GM19240 (cell line): ENCODE measurements at regions not wholly inside any gene's neighbourhood (a gene's known extent, or its start where the extent isn't known, plus 50 kb on each side); places are given as distances from the start of the nearest gene placed in this dataset.
"Not testable (repeated sequence)": the region's sequence is repeated elsewhere in the genome, so short reads cannot be mapped to it uniquely, and the experiment has no call there.

Experiments used
- DNase-seq: peaks from one replicate; pipeline ENCODE4 v3.0.0; 2011; ENCODE audit warnings: low spot score; ENCODE audit not compliant: insufficient read length

DNA sequence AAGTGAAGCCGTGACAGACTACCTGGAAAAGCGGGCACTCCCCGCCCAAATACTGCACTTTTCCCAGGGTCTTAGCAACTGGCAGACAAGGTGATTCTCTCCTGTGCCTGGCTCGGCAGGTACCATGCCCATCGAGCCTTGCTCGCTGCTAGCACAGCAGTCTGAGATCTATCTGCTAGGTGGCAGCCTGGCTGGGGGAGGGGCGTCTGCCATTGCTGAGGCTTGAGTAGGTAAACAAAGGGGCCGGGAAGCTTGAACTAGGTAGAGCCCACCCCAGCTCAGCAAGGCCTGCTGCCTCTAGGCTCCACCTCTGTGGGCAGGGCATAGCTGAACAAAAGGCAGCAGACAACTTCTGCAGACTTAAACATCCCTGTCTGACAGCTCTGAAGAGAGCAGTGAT lies 406.3 kb downstream of the NDFIP2 start:
- not testable (repeated sequence) for DNase-seq

DNA sequence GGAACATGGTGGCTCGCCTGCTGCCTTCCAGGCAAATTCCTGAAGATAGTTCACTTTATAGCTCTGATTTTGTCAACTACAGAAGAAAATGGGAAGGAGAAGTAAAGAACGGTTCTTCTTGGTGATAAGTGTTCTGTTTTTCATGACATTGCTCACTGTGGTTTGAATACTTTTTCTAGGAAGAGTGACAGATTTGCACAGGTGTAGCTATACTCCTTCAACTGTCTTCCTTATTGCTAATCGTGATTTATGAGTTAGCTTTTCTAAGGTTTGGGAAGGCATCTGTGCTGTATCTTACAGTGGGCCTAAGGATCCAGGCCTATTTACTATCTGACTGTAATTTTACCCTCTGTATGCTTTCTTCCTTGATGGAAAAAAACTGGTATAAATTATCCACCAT lies 405.6 kb downstream of the NDFIP2 start:
- DNase-seq: no peak

DNA sequence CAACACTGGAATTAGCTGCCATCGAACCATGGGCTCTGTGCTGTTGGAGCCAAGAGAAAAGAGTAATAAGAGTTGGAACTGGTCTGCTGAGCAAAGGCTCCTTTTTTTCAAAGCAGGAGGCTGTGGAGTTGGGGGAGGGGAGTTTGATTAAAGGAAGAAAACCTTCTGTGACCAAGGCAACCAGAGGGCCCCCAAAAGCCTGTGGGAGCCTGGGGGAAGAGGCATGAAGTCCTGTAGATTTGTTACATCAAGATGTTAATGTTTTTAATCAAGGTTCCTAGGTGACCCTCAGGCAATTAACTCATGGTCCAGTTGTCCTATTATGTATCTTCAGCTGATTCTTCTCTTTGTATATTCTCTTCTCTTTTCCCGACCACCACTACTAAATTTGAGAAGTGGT lies 403.9 kb downstream of the NDFIP2 start:
- no peak for DNase-seq

GRCh38 chr13:79883216-79883615 lies 402.3 kb downstream of the NDFIP2 start:
- no peak for DNase-seq

DNA sequence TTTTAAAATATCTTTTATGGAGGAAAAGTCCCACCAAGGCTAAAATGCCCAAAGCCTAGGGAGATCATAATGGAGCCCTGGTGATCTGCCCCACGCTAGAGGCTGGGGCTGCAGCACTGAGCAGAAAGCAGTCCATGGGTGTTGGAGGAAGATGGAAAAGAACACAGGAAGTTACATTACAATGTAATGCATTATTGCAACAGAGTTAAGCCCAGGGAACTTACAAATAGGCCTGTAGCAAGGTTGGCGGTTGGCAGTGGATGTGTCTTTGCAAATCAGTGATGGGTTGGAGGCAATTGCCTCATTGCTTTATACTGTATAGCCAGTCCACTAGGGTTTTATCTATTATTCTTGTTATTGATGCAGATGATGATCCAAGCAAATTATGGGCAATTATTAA lies 399.9 kb downstream of the NDFIP2 start:
- no peak for DNase-seq

- DNase-seq: no peak
These were observed 393.7 kb downstream of the NDFIP2 start for GRCh38 chr13:79874396-79875360.

- no peak for DNase-seq
These were observed 390.6 kb downstream of the NDFIP2 start for GRCh38 chr13:79871594-79871993.

- no peak for DNase-seq
These were observed 389.8 kb downstream of the NDFIP2 start for GRCh38 chr13:79870766-79871165.

DNA sequence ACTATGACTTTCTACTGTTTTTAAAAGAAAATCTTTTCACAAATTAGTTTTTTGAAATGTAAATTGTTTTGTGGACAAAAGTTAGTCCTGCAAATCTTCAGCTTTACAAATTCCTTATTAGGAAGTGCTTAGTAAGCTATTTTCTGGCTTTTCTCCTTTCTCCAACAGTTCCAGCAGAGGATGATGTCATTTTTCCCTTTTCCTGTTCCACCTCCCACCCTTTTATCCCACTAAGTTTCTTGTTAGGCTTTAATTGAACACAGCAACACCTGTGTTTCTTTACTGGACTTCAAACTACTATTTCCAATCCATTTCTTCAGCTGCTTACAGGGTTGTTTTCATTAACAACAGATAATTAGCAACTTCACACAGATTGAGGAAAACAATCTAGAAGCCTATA lies 389.2 kb downstream of the NDFIP2 start:
- no peak for DNase-seq

DNA sequence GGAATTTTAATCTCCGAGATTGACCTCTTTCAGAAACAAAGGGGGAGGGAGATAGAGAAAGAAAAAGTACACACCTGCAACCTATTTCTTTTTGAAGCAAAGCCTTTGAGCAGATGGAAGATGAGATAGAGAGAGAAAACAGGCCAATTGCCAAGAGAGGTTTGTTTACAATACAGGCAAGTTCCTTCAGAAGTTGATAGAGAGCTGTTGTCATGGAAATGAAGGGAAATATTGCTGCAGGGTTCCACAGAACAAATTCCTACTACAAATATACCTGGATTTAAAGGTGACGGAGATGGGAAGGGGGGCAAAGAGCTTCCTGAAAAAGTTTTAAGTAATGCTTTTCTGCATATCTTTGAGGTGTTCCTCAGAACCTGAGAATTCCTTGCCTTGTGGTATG lies 388.4 kb downstream of the NDFIP2 start:
- DNase-seq: no peak

DNA sequence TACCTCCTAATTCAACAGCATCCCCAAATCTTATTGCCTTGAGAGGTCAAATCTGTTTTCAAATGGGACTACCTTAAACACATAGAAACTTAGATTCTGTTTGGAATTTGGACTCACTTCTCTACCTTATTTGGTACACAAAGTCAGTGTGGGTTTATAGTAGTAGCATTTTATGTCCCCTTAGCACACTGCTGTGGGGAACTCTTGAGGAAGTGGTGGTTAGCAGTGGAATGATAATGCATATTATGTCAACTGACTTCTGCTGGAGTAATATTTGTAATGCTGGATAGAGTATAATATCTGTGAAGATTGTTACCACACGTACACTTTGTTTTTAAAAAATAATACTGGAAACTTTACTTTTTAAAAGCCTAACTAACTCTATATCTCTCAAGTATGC lies 386.3 kb downstream of the NDFIP2 start:
- DNase-seq: no peak

GRCh38 chr13:79866436-79866835 lies 385.5 kb downstream of the NDFIP2 start:
- no peak for DNase-seq

DNA sequence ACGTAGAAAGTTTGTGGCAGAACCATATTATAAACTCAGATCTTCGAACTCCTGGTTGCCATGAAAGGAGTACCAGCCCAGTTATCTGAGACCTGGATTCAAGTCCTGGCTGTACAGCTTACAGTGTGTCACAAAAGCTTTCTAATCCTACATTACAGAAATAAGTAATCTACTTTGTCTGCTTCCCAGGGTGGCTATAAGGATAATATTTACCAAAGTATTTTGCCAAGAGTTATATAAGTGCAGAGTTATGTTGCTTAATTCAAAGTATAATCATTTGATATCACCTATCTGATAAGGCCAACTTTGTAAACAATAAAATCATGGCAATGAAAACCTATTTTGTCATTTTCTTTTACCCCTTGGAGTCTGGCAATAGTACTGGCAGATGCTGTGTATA lies 381.6 kb downstream of the NDFIP2 start:
- DNase-seq: no peak

DNA sequence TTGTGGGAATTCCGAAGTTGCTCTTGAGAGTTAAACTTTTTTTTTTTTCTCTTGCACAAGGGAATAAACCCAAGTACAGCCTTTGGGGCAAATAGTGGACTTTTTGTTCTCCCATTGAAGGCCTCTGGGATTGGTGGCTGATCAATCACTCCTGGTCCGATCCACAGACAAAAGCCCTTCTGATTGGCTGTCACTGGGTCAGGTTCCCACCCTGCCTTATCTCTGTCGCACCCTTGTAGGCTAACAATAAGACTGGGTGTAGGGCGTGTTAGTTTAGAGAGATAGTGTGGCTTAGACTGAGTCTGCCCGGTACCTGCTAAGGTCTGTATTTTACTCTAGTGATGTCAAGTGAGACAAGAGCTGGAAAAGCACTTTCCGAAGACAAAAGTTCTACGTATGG lies 380.8 kb downstream of the NDFIP2 start:
- DNase-seq: no peak

GRCh38 chr13:79860791-79861190 lies 379.8 kb downstream of the NDFIP2 start:
- DNase-seq: no peak

DNA sequence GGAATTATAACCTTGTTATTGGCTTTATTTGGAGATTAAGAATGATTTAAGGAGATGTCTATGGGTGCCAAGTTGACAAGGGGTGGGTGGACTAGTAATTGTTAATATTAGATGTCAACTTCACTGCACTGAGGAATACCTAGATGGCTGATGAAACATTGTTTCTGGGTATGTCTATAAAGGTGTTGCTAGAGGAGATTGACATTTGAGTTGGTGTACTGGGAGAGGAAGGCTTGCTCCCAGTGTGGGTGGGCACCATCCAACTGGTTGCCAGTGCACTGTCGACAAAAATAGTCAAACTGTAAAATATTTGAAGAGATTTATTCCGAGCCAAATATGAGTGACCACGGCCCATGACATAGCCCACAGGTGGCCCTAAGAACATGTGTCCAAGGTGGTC lies 378.8 kb downstream of the NDFIP2 start:
- DNase-seq: no peak

DNA sequence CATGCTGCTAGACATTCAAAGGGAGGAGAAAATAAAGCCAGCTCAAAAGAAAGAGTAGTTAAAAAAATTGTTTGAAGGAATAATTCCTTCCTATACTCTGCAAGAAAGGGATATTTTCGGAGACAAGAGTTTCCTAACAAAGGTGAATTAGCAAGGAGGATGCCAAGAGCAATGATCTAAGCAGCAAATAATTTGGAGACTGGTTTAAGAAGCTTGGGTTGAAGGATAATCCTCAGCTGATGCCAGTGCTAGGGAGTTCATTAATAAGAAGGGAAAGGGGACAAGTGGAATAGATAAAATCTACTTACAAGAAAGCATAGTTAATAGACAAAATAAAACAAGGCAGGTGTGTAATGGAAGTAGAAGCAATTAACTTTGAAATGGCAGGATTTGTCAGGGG lies 372.3 kb downstream of the NDFIP2 start:
- DNase-seq: no peak

GRCh38 chr13:79851318-79851717 lies 370.4 kb downstream of the NDFIP2 start:
- DNase-seq: no peak

GRCh38 chr13:79847882-79848592 lies 367.1 kb downstream of the NDFIP2 start:
- no peak for DNase-seq

GRCh38 chr13:79846386-79846785 lies 365.4 kb downstream of the NDFIP2 start:
- DNase-seq: no peak

DNA sequence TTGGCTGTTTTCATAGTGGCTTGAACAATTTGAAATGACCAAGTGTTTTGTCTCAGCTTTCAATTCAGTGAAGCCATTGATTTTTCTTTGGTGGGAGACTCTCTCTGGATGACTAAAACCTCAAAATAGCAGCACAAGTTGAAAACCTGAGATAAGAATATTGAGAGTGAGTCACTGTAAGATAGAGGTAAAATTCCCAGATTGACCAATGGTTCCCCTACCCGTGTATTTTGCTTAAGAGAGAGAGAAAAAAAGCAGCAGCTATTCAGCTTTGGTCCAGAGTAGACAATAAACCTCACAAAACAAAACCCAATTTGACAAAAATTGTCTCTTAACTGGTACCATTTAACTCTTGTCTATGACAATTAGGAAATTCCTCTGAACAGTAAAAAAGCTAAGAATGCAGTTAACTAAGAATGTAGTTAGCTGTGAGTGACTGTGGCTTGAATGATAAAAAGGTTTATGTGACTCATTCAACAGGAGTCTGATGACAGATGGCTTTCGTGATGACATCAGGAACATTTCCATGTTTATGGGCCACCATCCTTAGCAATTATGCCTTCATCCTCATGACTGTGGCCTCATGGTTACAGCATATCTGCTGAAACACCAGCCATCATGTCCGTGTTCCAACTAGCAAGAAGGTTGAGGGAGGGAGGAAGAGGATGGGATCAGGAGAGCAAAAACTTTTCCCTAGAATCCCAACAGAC lies 356.9 kb downstream of the NDFIP2 start:
- no peak for DNase-seq

- not testable (repeated sequence) for DNase-seq
These were observed 355.2 kb downstream of the NDFIP2 start for GRCh38 chr13:79836121-79836520.
